HT1080 (cell line): ENCODE measurements at regions not wholly inside any gene's neighbourhood (a gene's known extent, or its start where the extent isn't known, plus 50 kb on each side); places are given as distances from the start of the nearest gene placed in this dataset.
"Not testable (repeated sequence)": the region's sequence is repeated elsewhere in the genome, so short reads cannot be mapped to it uniquely, and the experiment has no call there.

ENCODE experiments used
- DNase-seq: peaks from one replicate; pipeline ENCODE4 v3.0.0-alpha.2; 2015; ENCODE audit warnings: low read depth

GRCh38 chr20:5453316-5453715 is 136.6 kb upstream of the PROKR2 start:
- DNase-seq = not testable (repeated sequence)

GRCh38 chr20:5452691-5453090 is 135.9 kb upstream of the PROKR2 start:
- DNase-seq = not testable (repeated sequence)

DNA sequence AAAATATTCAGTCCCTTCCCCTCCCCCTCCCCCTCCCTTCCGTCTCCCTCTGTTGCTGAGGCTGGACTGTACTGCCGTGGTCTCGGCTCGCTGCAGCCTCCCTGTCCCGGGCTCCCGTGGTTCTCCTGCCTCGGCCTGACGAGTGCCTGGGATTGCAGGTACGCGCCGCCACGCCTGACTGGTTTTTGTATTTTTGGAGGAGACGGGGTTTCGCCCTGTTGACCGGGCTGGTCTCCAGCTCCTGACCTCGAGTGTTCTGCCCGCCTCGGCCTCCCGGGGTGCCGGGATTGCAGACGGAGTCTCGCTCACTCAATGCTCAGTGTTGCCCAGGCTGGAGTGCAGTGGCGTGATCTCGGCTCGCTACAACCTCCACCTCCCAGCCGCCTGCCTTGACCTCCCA is 135.5 kb upstream of the PROKR2 start:
- DNase-seq = not testable (repeated sequence)

GRCh38 chr20:5451643-5452210 is 135.0 kb upstream of the PROKR2 start:
- DNase-seq = no peak

- peak; percentile 24 for DNase-seq
These were observed 131.8 kb upstream of the PROKR2 start for GRCh38 chr20:5448449-5449118.

DNA sequence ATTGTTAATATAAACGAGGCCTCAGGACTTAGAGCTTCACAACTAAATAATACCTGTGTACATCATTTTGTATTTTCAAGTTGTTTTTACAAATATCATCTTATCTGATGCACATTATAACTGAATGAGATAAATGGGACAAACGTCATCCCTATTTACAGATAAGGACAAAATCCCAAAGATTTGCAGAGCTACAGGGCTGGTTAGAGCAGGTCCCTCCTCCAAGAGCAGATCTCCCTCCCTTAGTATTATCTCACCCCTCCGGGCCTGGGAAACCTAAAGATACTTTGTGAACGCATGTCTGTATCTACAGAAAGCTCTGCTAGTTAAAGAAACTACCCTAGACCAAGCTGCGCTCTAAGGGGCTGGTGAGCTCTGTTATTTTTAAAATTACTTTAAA is 130.4 kb upstream of the PROKR2 start:
- no peak for DNase-seq

- DNase-seq = no peak
These were observed 128.9 kb upstream of the PROKR2 start for GRCh38 chr20:5445611-5446010.

DNA sequence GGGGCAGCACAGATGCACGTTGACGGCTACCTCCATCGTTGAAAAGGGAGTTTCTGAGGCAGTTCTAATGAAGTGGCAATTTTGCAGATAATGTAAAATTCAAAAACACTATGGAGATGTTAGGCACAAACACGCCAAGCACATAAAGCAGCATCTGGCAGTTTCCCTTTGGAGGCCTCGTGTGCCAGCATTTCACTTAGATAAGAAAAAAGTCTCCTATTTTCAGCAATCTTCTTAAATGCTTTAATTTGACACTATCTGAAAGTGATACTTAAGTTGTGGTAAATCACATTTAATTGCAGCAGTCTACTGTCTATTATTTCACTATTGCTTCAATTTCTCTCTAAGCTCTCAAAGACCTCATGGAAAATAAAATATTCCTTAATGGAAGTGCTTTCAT is 125.3 kb upstream of the PROKR2 start:
- DNase-seq = no peak

GRCh38 chr20:5434116-5434515 is 117.4 kb upstream of the PROKR2 start:
- no peak for DNase-seq

- no peak for DNase-seq
These were observed 116.6 kb upstream of the PROKR2 start for GRCh38 chr20:5433352-5433751.

DNA sequence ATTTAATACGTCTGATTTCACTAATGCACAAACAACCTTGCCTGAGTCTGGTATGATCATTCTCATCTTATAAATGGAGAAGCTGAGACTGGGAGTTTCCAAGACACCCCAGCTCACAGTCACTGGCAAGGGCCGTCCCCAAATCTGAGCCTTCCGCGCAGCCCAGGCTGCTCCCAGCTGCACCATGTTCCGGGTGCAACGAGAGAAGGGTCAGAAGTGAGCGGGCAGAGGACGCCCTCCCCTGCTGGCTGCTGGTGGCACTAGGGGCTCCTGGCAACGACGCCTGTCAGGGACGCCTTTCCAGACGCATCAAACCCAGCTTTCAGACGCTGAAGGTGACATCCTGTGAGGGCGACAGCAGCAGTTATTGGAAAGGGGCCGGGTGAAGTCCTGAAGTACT is 115.3 kb upstream of the PROKR2 start:
- DNase-seq = no peak

GRCh38 chr20:5430670-5431069 is 113.9 kb upstream of the PROKR2 start:
- no peak for DNase-seq

DNA sequence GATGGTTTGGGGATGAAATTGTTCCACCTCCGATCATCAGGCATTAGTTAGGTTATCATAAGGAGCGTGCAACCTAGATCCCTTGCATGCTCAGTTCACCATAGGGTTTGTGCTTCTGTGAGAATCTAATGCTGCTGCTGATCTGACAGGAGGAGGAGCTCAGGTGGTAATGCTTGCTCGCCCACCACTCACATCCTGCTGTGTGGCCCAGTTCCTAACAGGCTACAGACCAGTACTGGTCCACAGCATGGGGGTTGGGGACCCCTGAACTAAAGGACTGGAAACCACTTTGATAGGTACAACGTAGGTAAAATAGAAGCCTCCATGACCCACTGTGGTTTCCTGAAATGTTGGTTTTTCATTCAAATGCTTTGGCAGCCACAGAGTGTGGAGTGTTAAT is 109.3 kb upstream of the PROKR2 start:
- DNase-seq = no peak

- DNase-seq = no peak
These were observed 99.3 kb upstream of the PROKR2 start for GRCh38 chr20:5416086-5416485.

DNA sequence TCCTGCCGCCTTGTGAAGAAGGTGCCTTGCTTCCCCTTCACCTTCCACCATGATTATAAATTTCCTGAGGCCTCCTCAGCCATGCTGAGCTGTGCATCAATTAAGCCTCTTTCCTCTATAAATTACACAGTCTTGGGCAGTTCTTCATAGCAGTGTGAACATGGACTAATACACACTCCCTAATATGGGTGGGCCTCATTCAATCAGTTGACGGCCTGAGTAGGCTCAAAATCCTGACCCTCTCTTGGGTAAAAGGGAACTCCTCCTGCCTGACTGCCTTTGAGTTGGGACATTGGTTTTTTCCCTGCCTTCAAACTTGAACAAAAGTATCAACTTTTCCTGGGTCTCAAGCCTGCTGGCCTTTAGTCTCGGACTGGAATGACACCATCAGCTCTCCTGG is 96.6 kb upstream of the PROKR2 start:
- no peak for DNase-seq

- DNase-seq = no peak
These were observed 93.7 kb upstream of the PROKR2 start for GRCh38 chr20:5410470-5410869.

DNA sequence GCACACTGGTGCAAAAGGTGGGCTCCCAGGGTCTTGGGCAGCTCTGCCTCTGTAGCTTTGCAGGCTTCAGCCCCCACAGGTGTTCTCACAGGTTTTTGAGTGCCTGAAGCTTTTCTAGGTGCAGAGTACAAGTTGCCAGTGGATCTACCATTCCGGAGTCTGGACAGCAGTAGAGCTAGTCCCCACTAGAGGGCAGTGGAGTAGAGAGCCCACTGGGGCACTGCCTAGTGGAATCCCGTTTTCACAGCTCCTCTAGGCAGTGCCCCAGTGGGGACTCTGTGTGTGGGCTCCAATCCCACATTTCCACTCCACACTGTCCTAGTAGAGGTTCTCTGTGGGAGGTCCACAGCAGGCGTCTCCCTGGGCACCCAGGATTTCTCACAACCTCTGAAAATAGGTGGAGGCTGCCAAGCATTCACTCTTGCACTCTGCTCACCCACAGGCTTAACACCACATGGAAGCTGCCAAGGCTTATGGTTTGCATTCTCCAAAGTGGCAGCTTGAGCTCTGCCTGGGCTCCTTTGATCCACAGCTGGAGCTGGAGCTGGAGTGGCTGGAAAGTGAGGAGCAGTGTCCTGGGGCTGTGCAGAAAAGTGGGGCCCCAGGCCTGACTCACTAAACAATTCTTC is 86.3 kb upstream of the PROKR2 start:
- peak; percentile 19 for DNase-seq

DNA sequence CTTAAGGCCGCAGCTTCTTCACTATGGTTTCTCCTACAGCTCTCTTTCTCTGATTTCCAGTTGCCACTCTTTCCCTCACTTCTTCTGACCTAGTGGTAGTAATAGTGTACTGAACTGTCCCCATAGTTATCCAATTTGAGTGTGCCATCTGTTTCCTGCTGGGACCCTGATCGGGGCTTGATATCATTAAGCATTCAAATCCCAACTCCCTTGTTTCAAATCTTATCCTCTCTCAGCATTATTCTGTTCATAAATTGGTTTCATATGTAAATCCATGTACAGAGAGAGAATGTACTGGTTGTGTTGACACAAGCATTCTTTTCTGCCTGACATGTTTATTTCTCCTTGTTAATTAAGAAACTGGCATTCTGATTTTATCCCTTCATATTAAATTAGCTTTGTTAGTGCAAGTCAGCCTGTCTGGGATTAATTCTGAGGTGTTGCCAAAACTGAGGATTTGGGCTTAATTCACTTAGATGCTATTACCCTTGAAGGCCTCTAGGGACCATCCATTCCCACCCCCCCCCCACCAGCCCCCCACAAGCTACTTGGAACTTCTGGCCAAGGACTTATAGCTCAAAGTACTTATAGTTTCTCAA is 84.6 kb upstream of the PROKR2 start:
- no peak for DNase-seq

DNA sequence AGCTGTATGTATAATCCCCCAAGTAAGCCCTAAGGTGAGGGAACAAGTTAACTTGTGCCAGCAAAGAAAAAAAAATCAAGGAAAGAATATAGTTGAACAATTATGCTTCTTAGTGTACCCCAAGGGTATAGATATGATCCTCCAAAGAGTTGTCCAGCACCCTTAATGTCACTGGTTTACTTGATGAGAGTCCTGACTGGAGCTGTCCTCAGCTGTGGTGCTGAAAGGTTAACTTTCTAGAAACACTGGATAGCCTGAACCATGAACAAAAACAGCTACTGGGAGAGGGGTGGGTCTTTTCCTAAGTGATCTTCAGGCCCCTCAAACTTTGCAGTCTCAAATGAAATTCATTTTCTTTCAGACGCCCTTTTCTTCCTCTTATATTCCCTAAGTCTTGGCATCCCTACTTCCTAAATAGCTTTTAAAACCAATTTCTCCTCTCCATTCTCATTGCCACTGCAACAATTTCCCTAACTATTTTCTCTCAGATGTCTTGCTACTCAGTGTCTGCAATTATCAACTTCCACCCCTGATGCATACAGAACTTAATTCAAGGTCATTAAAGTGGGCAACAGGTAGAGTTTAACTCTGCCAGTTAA is 83.5 kb upstream of the PROKR2 start:
- DNase-seq = no peak

GRCh38 chr20:5397393-5397792 is 80.6 kb upstream of the PROKR2 start:
- peak; percentile 44 for DNase-seq

DNA sequence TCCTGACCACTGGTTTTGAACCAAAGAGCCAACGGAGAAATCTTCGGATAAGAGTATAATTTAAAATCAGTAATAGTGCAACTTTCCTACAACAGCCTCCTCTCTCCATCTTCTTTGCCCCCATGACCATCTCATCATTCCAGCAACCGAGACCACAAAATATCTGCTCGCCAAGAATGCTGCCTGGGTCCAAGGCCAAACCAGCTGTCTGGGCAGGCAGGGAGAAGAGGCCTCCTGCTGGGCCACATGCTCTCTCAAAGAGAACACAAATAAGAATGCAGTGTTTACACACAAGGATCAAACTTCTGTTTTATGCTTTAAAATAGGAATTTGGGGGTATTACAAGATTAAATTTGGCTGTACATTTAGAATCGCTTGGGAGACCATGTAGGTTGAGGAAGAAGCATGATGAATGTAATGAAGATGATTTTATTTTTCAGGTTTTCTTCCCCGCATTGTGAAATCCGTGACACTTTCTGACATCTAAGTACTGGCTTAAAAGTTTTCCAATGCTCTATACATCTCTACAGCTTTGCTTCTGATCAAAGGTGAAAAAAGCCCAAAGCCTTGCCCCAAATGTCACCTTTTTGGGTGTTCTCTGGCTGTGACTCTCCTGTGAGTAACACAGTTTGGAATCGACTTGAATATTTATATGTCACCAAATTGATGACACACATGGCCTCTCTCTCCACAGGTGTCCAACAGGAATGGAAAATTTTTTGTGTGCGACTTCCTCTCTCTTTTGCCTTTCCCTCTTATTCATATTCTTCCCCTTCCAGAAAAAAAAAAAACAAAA is 79.4 kb upstream of the PROKR2 start:
- no peak for DNase-seq
